Adipocyte (in vitro differentiated cells): ENCODE measurements at regions not wholly inside any gene's neighbourhood (a gene's known extent, or its start where the extent isn't known, plus 50 kb on each side); places are given as distances from the start of the nearest gene placed in this dataset.

Experiments
- DNase-seq: peaks from one replicate; pipeline ENCODE4 v3.0.0-alpha.2; 2015; ENCODE audit warnings: low read depth
- H3K27me3 ChIP-seq: replicated peaks from 2 replicates; pipeline ENCODE4 v1.7.0; 2013; ENCODE audit warnings: mild to moderate bottlenecking, low read length, moderate library complexity; ENCODE audit not compliant: control insufficient read depth, insufficient read depth
- H3K36me3 ChIP-seq: 2 replicates; pipeline ENCODE4 v1.7.0; 2013; ENCODE audit warnings: low read length, mild to moderate bottlenecking, moderate library complexity; ENCODE audit not compliant: control insufficient read depth, insufficient read depth, severe bottlenecking
- H3K4me1 ChIP-seq: 2 replicates; pipeline ENCODE4 v1.7.0; 2013; ENCODE audit warnings: mild to moderate bottlenecking, low read length, moderate library complexity; ENCODE audit not compliant: control insufficient read depth, insufficient read depth
- H3K4me3 ChIP-seq: 2 replicates; pipeline ENCODE4 v1.7.0; 2013; ENCODE audit warnings: mild to moderate bottlenecking, low read length, moderate library complexity
- H3K9ac ChIP-seq: 2 replicates; pipeline ENCODE4 v1.7.0; 2013; ENCODE audit warnings: mild to moderate bottlenecking, low read length, moderate library complexity
- H3K9me3 ChIP-seq: 2 replicates; pipeline ENCODE4 v1.7.0; 2013; ENCODE audit warnings: mild to moderate bottlenecking, low read length, moderate library complexity; ENCODE audit not compliant: control insufficient read depth

GRCh38 chr12:28135801-28136439, 54.3 kb upstream of the CCDC91 start:
- no peaks in the 10 kb centered on the region for H3K36me3 ChIP-seq
- no peak for DNase-seq
- H3K27me3 ChIP-seq, result no peaks in the 10 kb centered on the region
- H3K4me1 ChIP-seq, result no peaks in the 10 kb centered on the region
- H3K9me3 ChIP-seq, result no peaks in the 10 kb centered on the region
- no peak overlapping the region for H3K4me3 ChIP-seq
- H3K9ac ChIP-seq, result no peak overlapping the region

- Histone ChIP-seq H3K27me3 (no peaks in the 10 kb centered on the region), H3K9ac (no peak overlapping the region), H3K4me1 (no peaks in the 10 kb centered on the region), H3K4me3 (no peak overlapping the region), H3K36me3 (no peaks in the 10 kb centered on the region), H3K9me3 (no peaks in the 10 kb centered on the region)
- no peak for DNase-seq
These were observed 52.8 kb upstream of the CCDC91 start for GRCh38 chr12:28137414-28137813.

- no peaks in the 10 kb centered on the region for H3K27me3 ChIP-seq
- H3K4me3 ChIP-seq, result no peak overlapping the region
- no peak overlapping the region for H3K9ac ChIP-seq
- no peak for DNase-seq
- no peaks in the 10 kb centered on the region for H3K4me1 ChIP-seq
- no peaks in the 10 kb centered on the region for H3K36me3 ChIP-seq
- H3K9me3 ChIP-seq, result no peaks in the 10 kb centered on the region
These were observed 49.9 kb upstream of the CCDC91 start for GRCh38 chr12:28140404-28140803.
